HG02884 (cell line): ENCODE measurements at regions not wholly inside any gene's neighbourhood (a gene's known extent, or its start where the extent isn't known, plus 50 kb on each side); places are given as distances from the start of the nearest gene placed in this dataset.

Source experiments
- ATAC-seq: cut with Tn5 transposase; IDR thresholded peaks from one replicate; pipeline ENCODE4 v1.9.1; 2021; ENCODE audit warnings: mild to moderate bottlenecking, moderate library complexity; ENCODE audit not compliant: unreplicated experiment

- ATAC-seq = no peak
Measured at GRCh38 chr6:147117580-147117979, 86.6 kb upstream of the STXBP5 start.

GRCh38 chr6:147119310-147119709, 84.9 kb upstream of the STXBP5 start:
- no peak for ATAC-seq

DNA sequence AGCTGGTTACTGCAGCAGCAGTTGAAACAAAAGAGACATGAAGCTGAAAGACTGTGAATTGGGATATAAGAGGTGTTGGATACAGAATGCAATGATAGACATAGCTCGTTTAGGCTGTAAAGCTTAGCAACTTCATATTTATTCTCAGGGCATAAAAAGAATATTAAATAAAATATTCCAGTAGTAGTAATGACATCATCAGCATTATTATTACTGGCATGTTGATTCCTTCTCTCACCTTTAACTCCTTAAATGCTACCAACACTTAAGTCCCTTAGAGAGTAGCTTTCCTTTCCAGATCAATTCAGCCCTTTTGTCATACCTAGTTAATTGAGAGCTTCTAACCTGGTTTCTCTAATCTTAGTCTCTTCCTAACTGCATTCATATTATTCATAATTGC, 81.4 kb upstream of the STXBP5 start:
- ATAC-seq = no peak

GRCh38 chr6:147126618-147127022, 77.6 kb upstream of the STXBP5 start:
- ATAC-seq = no peak

DNA sequence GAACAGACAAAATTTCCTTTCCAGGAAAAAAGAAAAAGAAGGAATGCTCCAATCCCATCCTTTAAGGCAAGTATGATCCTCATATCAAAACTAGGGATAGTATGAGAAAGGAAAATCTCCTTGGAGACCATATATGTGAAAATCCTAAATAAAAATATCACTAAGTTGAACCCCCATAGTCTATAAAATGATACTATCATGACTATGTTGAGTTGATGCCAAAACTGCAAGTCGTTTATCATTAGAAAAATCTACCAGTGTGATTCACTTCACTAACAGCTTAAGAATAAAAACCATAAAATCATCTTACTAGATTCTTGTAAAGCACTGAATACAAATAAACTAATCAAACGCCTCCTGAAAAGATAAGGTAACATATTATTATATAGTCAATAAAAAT, 76.6 kb upstream of the STXBP5 start:
- ATAC-seq = no peak

GRCh38 chr6:147128056-147128455, 76.2 kb upstream of the STXBP5 start:
- ATAC-seq = no peak

DNA sequence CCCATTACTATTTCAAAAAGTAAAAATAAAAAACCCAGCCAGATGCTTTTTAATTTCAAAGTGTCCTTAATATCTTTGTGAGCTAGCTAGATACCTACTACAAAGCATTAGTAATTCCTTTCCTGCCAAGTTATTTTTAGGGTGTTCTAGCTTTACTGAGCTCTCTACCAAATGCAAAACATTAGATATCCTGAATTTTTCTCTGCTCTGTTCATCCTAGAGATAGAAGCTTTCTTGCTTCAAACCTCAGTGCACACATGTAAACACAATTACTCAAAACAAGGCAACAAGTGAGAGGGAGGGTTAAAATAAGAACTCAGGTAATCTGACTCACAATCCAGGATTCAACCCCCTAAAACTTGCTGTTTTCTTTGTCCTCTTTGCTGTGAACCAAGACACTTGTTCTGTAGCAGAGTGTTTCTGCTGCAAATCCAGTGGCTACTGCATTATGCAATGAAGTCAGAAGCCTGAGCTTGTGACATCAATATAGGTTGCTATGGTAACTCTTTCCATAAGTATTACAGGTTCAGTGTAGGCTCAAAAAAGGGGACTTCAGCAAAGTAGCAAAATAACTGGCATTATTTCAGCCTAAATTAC, 72.6 kb upstream of the STXBP5 start:
- ATAC-seq = no peak

GRCh38 chr6:147132889-147133288, 71.3 kb upstream of the STXBP5 start:
- ATAC-seq = no peak

GRCh38 chr6:147133669-147134068, 70.5 kb upstream of the STXBP5 start:
- ATAC-seq = no peak

DNA sequence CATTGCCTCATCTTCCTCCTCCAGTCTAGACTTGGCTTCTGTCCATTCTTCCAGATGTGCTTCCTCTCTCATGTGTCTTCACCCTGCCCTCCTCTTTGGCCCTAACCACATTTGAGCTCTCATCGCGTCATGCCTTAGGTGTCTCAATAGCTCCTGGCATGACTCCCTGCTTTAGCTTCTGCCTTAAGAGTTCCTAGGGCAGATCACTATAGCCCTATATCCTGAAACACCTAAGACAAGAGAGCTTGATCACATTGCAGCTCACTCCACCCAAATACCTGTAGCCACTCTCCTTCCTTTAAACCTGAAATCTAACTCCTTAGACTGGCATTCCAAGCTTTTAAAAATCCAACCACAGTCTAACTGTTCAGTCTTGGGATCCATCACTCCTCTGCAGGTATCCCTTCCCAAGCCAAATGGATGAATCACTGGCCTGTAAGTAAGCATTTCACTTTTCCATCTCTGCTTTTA, 69.0 kb upstream of the STXBP5 start:
- ATAC-seq = no peak

- no peak for ATAC-seq
Measured at GRCh38 chr6:147136057-147136456, 68.2 kb upstream of the STXBP5 start.

GRCh38 chr6:147137986-147138385, 66.2 kb upstream of the STXBP5 start:
- ATAC-seq = no peak

- no peak for ATAC-seq
Measured at GRCh38 chr6:147138835-147139234, 65.4 kb upstream of the STXBP5 start.

DNA sequence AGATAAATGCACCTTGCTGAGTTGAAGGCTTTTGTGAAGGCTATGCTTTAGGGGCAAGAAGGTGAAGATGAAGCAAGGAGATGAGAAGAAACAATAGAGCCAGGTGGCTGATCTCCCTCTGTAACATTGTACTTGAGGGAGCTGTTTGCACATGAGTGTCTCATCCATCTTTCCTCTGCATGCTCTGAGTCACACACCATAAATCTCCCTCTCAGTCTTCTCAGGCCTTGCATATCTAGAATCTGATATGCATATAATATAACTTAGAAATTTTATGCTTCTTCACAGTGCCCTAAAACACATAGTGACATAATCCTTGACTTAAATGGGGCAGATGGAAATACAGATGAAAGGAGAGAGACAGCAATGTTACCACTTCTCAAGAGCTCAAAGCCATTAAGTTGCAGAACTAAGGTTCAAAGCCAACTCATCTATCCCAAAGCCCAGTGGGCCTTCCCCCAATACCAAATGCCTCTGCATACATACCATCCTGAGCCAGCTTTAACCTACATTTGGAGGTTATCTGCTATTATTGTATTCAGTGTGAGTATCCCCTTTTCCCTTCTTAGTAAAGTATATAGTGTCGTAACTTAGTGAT, 62.4 kb upstream of the STXBP5 start:
- ATAC-seq = no peak

- ATAC-seq = no peak
Measured at GRCh38 chr6:147142684-147143245, 61.5 kb upstream of the STXBP5 start.

DNA sequence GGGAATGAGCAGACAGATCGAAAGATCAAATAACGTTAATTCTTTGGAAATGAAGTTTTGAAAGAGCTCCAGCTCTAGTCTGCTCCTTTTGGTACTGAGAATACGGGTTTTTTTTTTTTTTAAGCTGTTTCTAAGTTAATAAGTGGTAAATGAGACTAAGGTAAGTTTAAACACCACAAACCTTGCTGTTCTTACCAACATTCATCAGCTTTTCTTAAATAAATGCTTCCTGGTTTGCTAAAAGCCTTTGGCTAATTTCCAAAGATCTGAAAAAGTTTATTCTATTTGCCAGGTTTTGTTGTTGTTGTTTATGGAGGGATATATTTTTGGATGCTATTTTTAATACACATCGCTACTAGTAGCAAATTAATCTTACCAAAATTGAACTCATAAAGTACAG, 55.1 kb upstream of the STXBP5 start:
- ATAC-seq = no peak

DNA sequence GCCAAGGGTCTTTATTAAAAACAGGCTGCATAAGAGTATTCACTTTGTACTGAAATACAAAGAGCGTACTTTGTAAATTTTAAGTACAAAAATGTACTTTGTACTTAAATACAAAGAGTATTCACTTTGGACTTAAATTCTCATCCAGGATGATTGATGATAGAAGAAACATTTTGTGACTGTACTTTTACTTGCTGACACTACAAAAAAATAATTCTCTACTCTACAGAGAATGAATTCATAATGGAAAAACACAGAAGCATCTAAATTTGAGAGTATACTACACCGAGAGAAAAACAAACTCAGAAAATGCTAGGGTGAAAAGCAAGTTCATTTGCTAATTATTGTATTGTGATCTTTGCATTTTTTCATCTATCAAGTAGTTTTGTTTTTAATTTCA, 54.4 kb upstream of the STXBP5 start:
- ATAC-seq = no peak

- no peak for ATAC-seq
Measured at GRCh38 chr6:147150293-147150692, 53.9 kb upstream of the STXBP5 start.
